ENCODE measurements at regions not wholly inside any gene's neighbourhood (a gene's known extent, or its start where the extent isn't known, plus 50 kb on each side); places are given as distances from the start of the nearest gene placed in this dataset.
"Not testable (repeated sequence)": the region's sequence is repeated elsewhere in the genome, so short reads cannot be mapped to it uniquely, and the experiment has no call there.

DNA sequence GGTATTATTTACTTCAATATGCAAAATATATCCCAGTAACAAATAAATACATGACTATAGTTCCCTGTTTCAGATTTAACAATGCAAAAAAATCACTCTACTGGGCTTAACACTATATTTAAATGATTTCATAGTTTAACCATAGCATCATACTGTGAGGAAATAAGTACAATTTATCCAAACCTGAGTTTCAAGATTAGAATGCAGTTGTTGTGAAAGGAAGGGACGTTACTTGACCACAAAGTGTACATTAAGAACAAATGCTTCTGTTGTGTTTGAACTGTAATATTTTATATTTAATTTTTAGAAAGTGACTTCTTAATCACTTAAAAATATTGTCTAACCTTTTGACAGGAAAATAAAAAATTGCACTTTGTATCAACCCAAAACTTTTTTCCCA, 1747.9 kb upstream of the SPRY2 start:
- no peak for DNase-seq (ENCODE audit: low read depth)
- TF ChIP-seq, protein P1, sequence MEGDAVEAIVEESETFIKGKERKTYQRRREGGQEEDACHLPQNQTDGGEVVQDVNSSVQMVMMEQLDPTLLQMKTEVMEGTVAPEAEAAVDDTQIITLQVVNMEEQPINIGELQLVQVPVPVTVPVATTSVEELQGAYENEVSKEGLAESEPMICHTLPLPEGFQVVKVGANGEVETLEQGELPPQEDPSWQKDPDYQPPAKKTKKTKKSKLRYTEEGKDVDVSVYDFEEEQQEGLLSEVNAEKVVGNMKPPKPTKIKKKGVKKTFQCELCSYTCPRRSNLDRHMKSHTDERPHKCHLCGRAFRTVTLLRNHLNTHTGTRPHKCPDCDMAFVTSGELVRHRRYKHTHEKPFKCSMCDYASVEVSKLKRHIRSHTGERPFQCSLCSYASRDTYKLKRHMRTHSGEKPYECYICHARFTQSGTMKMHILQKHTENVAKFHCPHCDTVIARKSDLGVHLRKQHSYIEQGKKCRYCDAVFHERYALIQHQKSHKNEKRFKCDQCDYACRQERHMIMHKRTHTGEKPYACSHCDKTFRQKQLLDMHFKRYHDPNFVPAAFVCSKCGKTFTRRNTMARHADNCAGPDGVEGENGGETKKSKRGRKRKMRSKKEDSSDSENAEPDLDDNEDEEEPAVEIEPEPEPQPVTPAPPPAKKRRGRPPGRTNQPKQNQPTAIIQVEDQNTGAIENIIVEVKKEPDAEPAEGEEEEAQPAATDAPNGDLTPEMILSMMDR (conservative IDR thresholded peaks at IDR 0.05; ENCODE audit: low read length) = no peak
- no peak overlapping the region for H3K4me3 ChIP-seq (ENCODE audit: low read length)

DNA sequence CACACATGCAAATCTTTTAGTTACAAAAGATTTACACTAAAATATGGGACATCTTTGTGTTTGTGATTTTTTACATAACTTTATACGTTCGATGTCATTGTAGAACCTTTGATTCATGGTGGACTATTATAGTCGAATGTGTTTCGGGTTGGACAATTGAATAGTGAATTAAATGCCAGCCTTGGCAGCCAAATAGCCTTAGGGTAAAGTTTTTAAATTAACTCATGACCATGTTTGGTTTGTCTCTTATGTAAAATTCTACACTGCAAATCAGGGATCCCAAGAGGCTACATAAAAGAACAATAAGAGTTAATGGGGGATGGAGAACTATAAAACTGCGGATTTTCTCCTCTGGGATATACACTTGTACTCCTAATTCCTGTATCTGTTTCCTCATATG, 1735.6 kb upstream of the SPRY2 start:
- H3K4me3 ChIP-seq (ENCODE audit: low read length) = no peak overlapping the region
- no peak for DNase-seq (ENCODE audit: low read depth)
- TF ChIP-seq, protein P1 (conservative IDR thresholded peaks at IDR 0.05; ENCODE audit: low read length) = no peak

DNA sequence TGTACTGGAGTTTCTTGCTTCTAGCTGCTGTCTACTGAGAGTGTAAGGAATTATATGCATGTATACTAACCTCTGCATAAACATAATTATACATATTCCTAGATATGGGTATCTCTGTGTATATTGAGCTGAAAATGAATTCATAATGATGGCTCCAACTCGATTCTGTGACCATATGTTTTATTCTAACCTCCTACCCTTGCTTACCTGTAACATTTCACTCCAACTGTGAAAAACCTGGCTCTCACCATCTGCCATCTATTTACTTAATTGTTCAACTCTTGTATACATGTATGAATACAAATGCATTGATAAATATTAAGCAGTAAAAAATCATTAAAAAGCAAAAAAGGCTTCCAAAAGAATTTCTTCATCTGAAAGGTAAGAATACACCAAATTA, 1729.5 kb upstream of the SPRY2 start:
- H3K4me3 ChIP-seq (ENCODE audit: low read length) = no peak overlapping the region
- DNase-seq (ENCODE audit: low read depth) = no peak
- TF ChIP-seq, protein P1 (conservative IDR thresholded peaks at IDR 0.05; ENCODE audit: low read length) = no peak

DNA sequence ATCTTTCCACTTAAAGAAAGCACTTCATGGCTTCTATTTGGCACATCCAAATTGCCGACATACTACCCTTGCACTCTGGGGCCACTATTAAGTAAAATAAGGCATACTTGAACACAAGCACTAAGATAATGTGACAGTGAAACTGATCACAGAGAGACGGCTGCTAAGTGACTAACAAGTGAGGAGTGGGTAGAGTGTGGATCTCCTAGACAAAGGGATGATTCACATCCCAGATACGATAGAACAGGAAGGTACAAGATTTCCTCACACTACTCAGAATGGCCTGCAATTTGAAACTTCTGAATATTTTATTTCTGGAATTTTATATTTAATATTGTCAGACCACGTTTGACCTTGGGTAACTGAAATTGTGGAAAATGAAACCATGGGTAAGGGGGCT, 1721.8 kb upstream of the SPRY2 start:
- no peak overlapping the region for H3K4me3 ChIP-seq (ENCODE audit: low read length)
- DNase-seq (ENCODE audit: low read depth) = no peak
- TF ChIP-seq, protein P1 (conservative IDR thresholded peaks at IDR 0.05; ENCODE audit: low read length) = no peak

DNA sequence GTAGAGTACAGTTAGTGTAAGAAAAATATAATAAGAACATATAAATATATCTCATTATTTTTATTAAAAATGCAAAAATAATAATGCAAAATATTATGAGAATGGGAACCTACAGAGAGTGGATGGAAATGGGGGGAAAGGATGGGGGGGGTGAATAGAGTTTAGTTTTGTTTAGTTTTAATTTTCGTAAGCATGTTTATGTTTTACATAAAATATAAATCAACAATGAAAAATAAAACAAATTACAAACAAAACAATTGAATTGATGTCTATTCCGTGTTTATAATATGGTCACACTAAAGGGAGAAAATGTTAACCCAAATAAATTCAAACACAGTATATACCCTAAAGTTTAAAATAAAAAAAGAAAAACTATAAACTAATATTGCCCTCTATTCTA, 1717.4 kb upstream of the SPRY2 start:
- DNase-seq (ENCODE audit: low read depth) = no peak
- TF ChIP-seq, protein P1 (conservative IDR thresholded peaks at IDR 0.05; ENCODE audit: low read length) = no peak
- H3K4me3 ChIP-seq (ENCODE audit: low read length) = no peak overlapping the region

DNA sequence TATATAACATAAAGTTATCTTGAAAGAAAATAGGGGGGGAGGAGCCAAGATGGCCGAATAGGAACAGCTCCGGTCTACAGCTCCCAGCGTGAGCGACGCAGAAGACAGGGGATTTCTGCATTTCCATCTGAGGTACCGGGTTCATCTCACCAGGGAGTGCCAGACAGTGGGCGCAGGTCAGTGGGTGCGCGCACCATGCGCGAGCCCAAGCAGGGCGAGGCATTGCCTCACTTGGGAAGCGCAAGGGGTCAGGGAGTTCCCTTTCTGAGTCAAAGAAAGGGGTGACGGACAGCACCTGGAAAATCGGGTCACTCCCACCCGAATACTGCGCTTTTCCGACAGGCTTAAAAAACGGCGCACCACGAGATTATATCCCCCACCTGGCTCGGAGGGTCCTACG, 1704.4 kb upstream of the SPRY2 start:
- not testable (repeated sequence) for H3K4me3 ChIP-seq (ENCODE audit: low read length); DNase-seq (ENCODE audit: low read depth)

DNA sequence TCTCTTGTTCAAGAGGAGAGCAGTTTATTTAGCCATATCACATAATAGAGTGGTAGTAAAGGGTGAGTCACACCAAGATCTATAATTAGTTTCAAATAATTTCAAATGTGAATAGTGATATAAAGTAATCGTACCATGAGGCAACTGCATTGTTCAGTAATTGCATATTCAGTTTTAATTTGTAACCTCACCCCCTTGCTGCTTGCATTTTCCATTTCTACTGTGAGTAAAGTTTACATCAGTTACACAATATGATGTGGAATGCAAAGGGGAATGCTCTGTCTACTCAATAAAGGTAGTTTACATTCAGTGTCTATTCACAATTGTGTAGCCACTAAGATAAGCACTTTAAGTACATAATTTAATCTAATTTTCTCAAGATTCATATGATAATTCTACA, 1695.7 kb upstream of the SPRY2 start:
- DNase-seq (ENCODE audit: low read depth) = no peak
- no peak overlapping the region for H3K4me3 ChIP-seq (ENCODE audit: low read length)
- TF ChIP-seq, protein P1 (conservative IDR thresholded peaks at IDR 0.05; ENCODE audit: low read length) = no peak

DNA sequence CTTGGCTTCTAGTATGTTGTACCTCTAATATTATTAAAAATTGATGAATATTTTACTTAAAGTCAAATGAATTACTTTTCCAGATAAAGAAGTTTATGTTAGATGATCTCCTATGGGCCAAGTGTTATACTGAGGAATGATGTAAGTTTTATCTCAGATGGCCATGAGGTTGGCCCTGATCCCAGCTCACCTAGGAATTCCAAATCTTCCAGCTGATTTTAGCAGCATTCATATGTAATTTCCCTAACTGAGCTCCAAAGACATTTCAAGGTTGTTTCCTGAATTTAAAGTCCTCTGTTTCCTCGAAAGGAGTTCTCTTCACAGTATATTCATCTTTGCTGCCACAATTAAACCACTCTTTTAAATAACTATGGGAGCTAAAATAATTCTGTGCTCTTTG, 1670.4 kb upstream of the SPRY2 start:
- no peak for DNase-seq (ENCODE audit: low read depth)
- TF ChIP-seq, protein P1 (conservative IDR thresholded peaks at IDR 0.05; ENCODE audit: low read length) = no peak
- no peak overlapping the region for H3K4me3 ChIP-seq (ENCODE audit: low read length)

All from AG10803 (cell line).